ENCODE measurements at regions not wholly inside any gene's neighbourhood (a gene's known extent, or its start where the extent isn't known, plus 50 kb on each side); places are given as distances from the start of the nearest gene placed in this dataset.

DNA sequence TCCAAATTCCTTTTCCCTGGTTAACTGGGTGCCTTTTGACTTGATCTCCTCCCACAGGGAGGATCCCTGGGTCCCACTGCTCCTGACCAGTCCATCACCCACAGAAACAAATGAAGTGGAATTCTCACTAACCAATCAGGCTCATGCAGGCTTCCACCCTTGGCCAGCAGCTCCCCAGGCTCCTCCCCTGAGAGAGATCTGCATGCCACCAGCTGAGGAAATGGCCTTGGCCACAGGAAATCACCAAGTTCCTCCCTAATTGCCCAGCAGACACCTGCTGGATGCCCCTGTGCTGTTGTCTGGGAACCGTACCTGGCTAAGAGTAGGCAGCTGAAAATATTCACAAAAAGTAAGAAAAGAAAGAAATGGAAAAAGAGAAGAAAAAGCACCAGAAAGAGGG is 207.4 kb downstream of the NCK2 start:
- no peak for FAIRE-seq
- DNase-seq (ENCODE audit: insufficient read length, low spot score), result no peak
- TF ChIP-seq POLR2A (IDR thresholded peaks at IDR 0.05; ENCODE audit: low read depth, low read length), result no peak
- TF ChIP-seq PAX5 (IDR thresholded peaks at IDR 0.05; ENCODE audit: insufficient read depth, low read length, severe bottlenecking), result no peak
- TF ChIP-seq TAF1 (IDR thresholded peaks at IDR 0.05; ENCODE audit: low read depth, low read length), result no peak
- TF ChIP-seq SPI1 (IDR thresholded peaks at IDR 0.05; ENCODE audit: low read depth, low read length), result no peak
- no peak for TF ChIP-seq POLR2AphosphoS5 (IDR thresholded peaks at IDR 0.05; ENCODE audit: low read depth, low read length)
- no peak for TF ChIP-seq POU2F2 (IDR thresholded peaks at IDR 0.05; ENCODE audit: low read depth, low read length)

DNA sequence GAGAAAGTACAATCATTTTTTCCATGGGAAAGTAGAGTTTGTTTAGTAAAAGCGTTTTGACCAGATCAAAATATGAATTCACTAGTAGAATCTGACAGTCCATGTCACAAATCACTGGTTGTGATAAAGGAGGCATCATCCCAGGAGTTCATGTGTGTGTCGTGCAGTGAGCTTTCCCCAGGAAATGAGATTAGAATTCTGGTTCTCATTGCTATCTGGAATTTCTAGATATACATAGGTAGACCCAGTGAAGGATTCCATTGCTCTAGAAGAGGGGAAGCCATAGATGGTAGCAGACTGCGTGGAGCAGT is 206.6 kb downstream of the NCK2 start:
- no peak for DNase-seq (ENCODE audit: insufficient read length, low spot score)
- no peak for FAIRE-seq

DNA sequence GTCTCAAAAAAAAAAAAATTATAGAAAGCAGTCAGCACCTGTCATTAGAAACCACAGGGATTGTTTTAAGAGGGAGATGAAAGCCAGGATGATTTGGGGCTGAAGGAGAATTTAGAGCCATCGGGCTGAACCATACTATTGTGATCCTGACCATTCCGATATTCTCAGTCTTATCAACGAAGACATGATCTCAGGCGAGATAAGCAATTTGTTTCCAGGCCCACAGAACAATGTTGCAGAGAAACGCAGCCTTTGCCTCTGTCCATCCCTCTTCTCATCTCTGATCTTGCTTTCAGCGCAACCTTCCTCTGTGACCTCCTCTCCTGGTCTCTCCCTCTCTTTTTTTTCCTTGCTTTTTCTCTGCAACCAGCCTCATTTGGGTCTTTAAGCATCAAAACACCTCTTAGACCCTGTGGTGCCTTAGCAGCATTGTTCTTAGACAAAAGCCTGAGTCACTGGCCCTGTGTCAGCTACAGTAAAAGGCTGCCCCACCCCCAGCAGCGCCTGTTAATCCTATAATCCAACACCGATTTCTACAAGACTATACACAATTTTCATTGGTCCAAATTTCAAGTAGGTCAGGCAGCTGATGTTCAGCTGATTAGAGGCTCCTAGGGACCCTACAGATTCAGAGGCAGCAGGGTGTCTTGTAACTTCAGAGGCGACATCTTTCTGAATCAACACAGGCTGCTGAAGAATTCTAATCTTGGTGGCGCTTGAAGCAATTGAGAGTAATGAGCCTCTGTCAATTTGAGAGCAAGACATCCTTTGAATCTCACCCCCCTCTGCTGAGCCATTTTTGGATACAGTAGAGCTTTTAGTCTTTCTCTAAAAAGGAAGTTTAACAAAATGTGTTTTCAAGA is 206.0 kb downstream of the NCK2 start:
- FAIRE-seq, result no peak
- no peak for DNase-seq (ENCODE audit: insufficient read length, low spot score)
- TF ChIP-seq PAX5 (IDR thresholded peaks at IDR 0.05; ENCODE audit: insufficient read depth, low read length, severe bottlenecking), result no peak
- no peak for TF ChIP-seq POU2F2 (IDR thresholded peaks at IDR 0.05; ENCODE audit: low read depth, low read length)
- no peak for TF ChIP-seq POLR2AphosphoS5 (IDR thresholded peaks at IDR 0.05; ENCODE audit: low read depth, low read length)
- TF ChIP-seq SPI1 (IDR thresholded peaks at IDR 0.05; ENCODE audit: low read depth, low read length), result no peak
- TF ChIP-seq POLR2A (IDR thresholded peaks at IDR 0.05; ENCODE audit: low read depth, low read length), result no peak
- TF ChIP-seq TAF1 (IDR thresholded peaks at IDR 0.05; ENCODE audit: low read depth, low read length), result no peak

More for the DNA sequence above, 206.6 kb downstream of the NCK2 start:
- no peak for TF ChIP-seq POLR2AphosphoS5 (IDR thresholded peaks at IDR 0.05; ENCODE audit: low read depth, low read length)
- no peak for TF ChIP-seq TAF1 (IDR thresholded peaks at IDR 0.05; ENCODE audit: low read depth, low read length)
- TF ChIP-seq POLR2A (IDR thresholded peaks at IDR 0.05; ENCODE audit: low read depth, low read length), result no peak
- TF ChIP-seq POU2F2 (IDR thresholded peaks at IDR 0.05; ENCODE audit: low read depth, low read length), result no peak
- no peak for TF ChIP-seq PAX5 (IDR thresholded peaks at IDR 0.05; ENCODE audit: insufficient read depth, low read length, severe bottlenecking)
- TF ChIP-seq SPI1 (IDR thresholded peaks at IDR 0.05; ENCODE audit: low read depth, low read length), result no peak

DNA sequence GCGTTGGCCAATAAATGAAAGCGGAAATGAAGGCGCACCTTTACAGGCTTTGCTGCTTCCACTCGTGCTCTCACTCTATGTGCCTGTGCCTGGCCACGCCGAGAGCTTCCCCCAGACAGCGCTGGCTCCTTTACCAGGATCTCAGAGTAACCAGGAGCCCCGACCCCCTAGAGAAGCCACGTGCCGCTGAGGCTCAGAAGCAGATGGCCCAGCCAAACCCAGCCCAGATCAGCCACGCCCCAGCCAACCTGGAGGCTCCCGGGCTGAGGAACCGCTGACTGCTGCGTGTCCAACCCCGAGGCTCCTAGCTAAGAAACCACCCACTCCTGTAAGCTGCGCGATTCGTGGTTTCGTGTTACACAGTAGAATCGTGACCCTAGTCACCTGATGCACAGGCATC is 199.3 kb downstream of the NCK2 start:
- TF ChIP-seq TAF1 (IDR thresholded peaks at IDR 0.05; ENCODE audit: low read depth, low read length), result no peak
- no peak for TF ChIP-seq PAX5 (IDR thresholded peaks at IDR 0.05; ENCODE audit: insufficient read depth, low read length, severe bottlenecking)
- no peak for TF ChIP-seq SPI1 (IDR thresholded peaks at IDR 0.05; ENCODE audit: low read depth, low read length)
- no peak for TF ChIP-seq POLR2A (IDR thresholded peaks at IDR 0.05; ENCODE audit: low read depth, low read length)
- no peak for TF ChIP-seq POLR2AphosphoS5 (IDR thresholded peaks at IDR 0.05; ENCODE audit: low read depth, low read length)
- TF ChIP-seq POU2F2 (IDR thresholded peaks at IDR 0.05; ENCODE audit: low read depth, low read length), result no peak
- FAIRE-seq (no peak), DNase-seq (ENCODE audit: insufficient read length, low spot score) (no peak)
